Bronchial epithelial cell (primary cell): ENCODE measurements at regions not wholly inside any gene's neighbourhood (a gene's known extent, or its start where the extent isn't known, plus 50 kb on each side); places are given as distances from the start of the nearest gene placed in this dataset.

ENCODE experiments used
- DNase-seq: peaks from one replicate; pipeline ENCODE4 v3.0.0-alpha.2; 2010; ENCODE audit warnings: low read depth
- FAIRE-seq: peaks from 2 replicates; lab custom pipeline; 2011; peaks lifted over from hg19 to GRCh38; lab: Jason Lieb, UNC
- H3K27me3 ChIP-seq: 2 replicates; pipeline ENCODE4 v1.5.1; 2011; ENCODE audit warnings: low read length; ENCODE audit not compliant: control insufficient read depth, insufficient read depth
- H3K36me3 ChIP-seq: 2 replicates; pipeline ENCODE4 v1.5.1; 2011; ENCODE audit warnings: low read length; ENCODE audit not compliant: control insufficient read depth, insufficient read depth
- H3K4me3 ChIP-seq: 2 replicates; pipeline ENCODE4 v1.5.1; 2011; ENCODE audit warnings: mild to moderate bottlenecking, low read depth, low read length, control low read depth
- TF ChIP-seq, protein P1 (sequence below): IDR thresholded peaks from 2 replicates; pipeline ENCODE4 v1.5.1; 2011; ENCODE audit warnings: mild to moderate bottlenecking, moderate library complexity, low read length, control low read depth, inconsistent platforms; ENCODE audit not compliant: insufficient read depth, severe bottlenecking

DNA sequence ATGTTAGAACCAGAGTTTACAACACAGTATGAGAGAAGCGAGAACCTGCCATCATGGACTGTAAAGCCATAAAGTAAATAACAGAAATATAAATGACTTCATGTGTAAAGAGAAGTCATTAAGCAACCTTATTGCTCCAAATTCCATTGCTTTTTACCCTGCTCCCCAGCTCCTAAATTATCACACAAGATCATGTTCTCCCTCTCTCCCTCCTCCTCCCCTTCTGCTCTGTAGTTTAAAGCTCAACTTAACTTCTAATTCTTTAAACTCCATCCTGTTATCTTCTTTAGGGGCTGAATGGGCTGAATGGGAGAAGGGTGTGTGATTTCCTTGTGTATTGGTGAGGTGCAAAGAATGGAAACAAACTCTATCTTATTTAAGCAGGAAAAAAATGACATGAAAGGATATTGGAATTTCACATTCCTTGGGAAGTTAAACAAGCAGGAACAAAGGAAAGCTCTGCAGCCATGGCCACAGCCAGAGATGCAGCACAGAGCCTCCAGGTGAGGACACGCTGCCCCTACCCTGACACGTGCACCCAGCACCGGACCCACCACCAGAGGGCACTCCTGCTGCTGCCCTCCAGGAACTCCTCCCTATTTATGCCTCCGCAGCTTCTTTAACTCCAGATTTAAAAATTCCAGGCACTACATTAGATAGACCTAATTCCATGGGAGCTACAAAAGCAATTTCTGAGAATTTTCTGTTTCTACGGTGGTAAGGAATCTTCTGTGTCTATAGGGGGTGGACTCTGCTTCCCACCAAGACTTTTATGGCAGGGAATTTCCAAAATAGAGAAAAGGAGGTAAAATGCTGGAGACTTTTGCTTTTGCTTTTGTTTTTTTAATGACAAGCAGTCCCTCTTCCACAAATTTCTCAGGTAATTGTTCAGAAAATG is 76.9 kb upstream of the ABI3BP start:
- DNase-seq = no peak
- Histone ChIP-seq H3K27me3 (no peaks in the 10 kb centered on the region), H3K36me3 (no peaks in the 10 kb centered on the region), H3K4me3 (no peak overlapping the region)
- TF ChIP-seq, protein P1, sequence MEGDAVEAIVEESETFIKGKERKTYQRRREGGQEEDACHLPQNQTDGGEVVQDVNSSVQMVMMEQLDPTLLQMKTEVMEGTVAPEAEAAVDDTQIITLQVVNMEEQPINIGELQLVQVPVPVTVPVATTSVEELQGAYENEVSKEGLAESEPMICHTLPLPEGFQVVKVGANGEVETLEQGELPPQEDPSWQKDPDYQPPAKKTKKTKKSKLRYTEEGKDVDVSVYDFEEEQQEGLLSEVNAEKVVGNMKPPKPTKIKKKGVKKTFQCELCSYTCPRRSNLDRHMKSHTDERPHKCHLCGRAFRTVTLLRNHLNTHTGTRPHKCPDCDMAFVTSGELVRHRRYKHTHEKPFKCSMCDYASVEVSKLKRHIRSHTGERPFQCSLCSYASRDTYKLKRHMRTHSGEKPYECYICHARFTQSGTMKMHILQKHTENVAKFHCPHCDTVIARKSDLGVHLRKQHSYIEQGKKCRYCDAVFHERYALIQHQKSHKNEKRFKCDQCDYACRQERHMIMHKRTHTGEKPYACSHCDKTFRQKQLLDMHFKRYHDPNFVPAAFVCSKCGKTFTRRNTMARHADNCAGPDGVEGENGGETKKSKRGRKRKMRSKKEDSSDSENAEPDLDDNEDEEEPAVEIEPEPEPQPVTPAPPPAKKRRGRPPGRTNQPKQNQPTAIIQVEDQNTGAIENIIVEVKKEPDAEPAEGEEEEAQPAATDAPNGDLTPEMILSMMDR = peak; percentile 57
- no peak for FAIRE-seq

DNA sequence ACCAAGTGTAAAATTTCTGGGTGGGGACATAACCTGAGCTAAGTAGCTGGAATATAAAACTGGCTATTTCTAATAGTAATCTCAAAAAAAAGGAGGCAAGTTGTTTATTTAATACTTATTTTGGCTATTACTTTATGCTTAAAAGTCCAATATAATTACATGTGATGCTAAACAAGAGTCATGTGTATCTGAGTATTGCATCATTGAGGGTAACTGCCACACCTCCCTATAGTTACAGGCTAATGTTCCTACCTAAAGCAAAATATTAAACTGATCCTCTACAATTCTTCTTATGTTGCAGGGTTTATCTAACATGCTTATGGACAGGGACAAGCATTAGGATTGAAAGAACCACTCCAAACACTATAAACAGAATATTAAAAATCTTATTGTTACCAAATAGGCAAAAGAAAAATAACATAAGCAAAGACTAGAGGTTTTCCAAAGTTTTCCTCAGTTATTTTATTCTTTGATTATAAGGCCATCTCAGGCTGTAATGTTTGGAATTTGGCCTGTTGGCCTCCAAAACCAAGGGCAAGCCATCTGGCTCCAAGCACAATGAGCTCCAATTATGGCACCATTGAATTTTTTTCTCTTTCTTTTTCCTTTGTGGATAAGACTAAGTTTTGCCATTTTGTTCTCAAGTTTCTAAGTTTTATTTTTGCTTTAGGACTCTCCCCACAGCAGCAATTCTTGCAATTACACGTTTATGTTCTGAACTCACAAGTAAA is 75.8 kb upstream of the ABI3BP start:
- TF ChIP-seq, protein P1 = no peak
- Histone ChIP-seq H3K36me3 (no peaks in the 10 kb centered on the region), H3K27me3 (no peaks in the 10 kb centered on the region), H3K4me3 (no peak overlapping the region)
- no peak for DNase-seq
- no peak for FAIRE-seq

DNA sequence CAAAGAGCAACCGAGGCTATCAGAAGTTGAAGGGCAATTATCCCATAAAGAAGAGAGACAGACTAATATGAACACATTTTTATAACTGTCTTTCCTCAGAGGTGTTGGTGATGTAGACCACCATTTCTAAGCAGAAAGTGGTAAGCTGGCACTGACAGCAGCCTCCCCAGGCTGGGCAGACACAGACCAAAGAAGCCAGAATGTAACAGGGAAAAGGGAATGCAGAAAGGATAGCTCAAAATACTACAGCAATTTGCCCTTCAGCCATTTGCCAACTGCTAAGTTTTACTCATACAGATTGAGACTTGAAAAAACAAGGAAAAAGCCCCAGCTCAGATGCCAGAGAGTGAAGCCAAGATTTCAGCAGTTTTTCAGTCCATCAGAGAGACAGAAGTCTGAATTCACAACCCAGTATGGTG is 73.5 kb upstream of the ABI3BP start:
- TF ChIP-seq, protein P1 = no peak
- Histone ChIP-seq H3K27me3 (no peaks in the 10 kb centered on the region), H3K36me3 (no peaks in the 10 kb centered on the region), H3K4me3 (no peak overlapping the region)
- DNase-seq (peak; percentile 67), FAIRE-seq (no peak)

DNA sequence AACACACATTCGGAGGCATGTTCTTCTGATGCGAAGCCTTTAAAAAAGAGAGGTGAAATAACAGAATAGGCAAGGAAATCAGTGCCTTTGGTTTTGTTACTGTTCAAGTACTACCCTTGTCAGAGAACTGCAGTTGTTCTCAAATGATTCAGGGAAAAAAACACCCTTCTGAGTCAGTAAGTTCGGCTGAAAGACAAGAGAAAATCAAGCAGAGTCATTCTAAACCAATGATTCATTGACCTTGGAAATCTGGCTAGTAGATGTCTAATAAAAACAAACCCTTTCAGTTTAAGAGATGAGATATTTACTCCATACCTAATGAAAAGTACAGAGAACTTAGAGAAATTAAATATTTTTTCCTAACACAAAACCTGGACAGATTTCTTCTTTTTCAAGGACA is 72.7 kb upstream of the ABI3BP start:
- no peaks in the 10 kb centered on the region for H3K27me3 ChIP-seq
- no peaks in the 10 kb centered on the region for H3K36me3 ChIP-seq
- TF ChIP-seq, protein P1 = no peak
- DNase-seq = peak; percentile 95
- H3K4me3 ChIP-seq = no peak overlapping the region
- peak; percentile 72 for FAIRE-seq

DNA sequence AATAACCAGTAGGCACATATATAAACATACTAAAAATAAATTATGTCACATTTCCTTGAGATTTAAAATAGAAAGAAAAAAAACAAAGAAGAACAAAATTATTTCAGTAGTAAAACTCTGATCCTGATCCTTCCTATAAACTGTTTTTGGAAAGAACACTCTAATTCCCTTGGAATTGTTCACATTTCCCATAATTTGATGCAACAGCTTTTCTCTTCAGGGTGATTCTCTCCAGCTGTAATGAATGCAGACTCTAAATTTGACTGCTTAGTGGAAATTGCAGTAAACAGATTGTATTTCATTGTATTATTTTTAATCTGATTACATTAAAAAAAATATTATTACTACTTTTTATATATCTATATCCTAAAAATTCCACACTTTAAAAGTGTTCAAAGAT is 70.2 kb upstream of the ABI3BP start:
- Histone ChIP-seq H3K4me3 (no peak overlapping the region), H3K36me3 (no peaks in the 10 kb centered on the region), H3K27me3 (no peaks in the 10 kb centered on the region)
- no peak for FAIRE-seq
- no peak for DNase-seq
- TF ChIP-seq, protein P1 = no peak
